WTC11 (cell line): ENCODE measurements at regions not wholly inside any gene's neighbourhood (a gene's known extent, or its start where the extent isn't known, plus 50 kb on each side); places are given as distances from the start of the nearest gene placed in this dataset.

Experiments used
- ATAC-seq: fragments of 200-7000 bp; cut with Tn5 transposase; 2 replicates; pipeline ENCODE4 v1.10.0; 2021; ENCODE audit warnings: mild to moderate bottlenecking, moderate library complexity
- CTCF ChIA-PET: fragments of 300-600 bp; sonication (Branson Sonifier 250); formaldehyde crosslinking; loops from one replicate; lab custom pipeline; 2021; ENCODE audit warnings: antibody characterized with exemption; lab: Charles Lee
- POLR2A ChIA-PET: fragments of 350-600 bp; sonication (Branson Sonifier 250); formaldehyde crosslinking; loops from one replicate; lab custom pipeline; 2021; ENCODE audit warnings: antibody characterized with exemption; lab: Charles Lee
- DNase-seq: peaks from one replicate; pipeline ENCODE4 v3.0.0; 2021; ENCODE audit warnings: low spot score
- H3K27ac Mint-ChIP-seq: 2 replicates; pipeline ENCODE4 v1.8.0; 2021; ENCODE audit warnings: mixed read lengths
- H3K27me3 Mint-ChIP-seq: 2 replicates; pipeline ENCODE4 v1.8.0; 2021; ENCODE audit warnings: low read depth, mild to moderate bottlenecking, moderate library complexity, mixed read lengths
- H3K36me3 Mint-ChIP-seq: 2 replicates; pipeline ENCODE4 v1.8.0; 2021; ENCODE audit warnings: mixed read lengths
- H3K4me1 Mint-ChIP-seq: 2 replicates; pipeline ENCODE4 v1.8.0; 2022; ENCODE audit warnings: mixed read lengths
- H3K4me3 Mint-ChIP-seq: 2 replicates; pipeline ENCODE4 v1.8.0; 2021; ENCODE audit warnings: mild to moderate bottlenecking, moderate library complexity, mixed read lengths
- H3K9me3 Mint-ChIP-seq: 2 replicates; pipeline ENCODE4 v1.8.0; 2021; ENCODE audit warnings: mixed read lengths
- GABPB1 ChIP-seq: sonication (generic); formaldehyde crosslinking; IDR thresholded peaks from 2 replicates; pipeline ENCODE4 v1.8.1; 2023; ENCODE audit warnings: mild to moderate bottlenecking, missing genetic modification reagents
- HMGA2 ChIP-seq: fragments of 250-450 bp; sonication (Bioruptor Pico); IDR thresholded peaks from 2 replicates; pipeline ENCODE4 v1.4.0; 2021; ENCODE audit warnings: mild to moderate bottlenecking, moderate library complexity
- JUN ChIP-seq: sonication (generic); formaldehyde crosslinking; IDR thresholded peaks from 2 replicates; pipeline ENCODE4 v1.8.0; 2023; ENCODE audit warnings: mild to moderate bottlenecking, missing genetic modification reagents
- NR2C2 ChIP-seq: sonication (generic); formaldehyde crosslinking; IDR thresholded peaks from 2 replicates; pipeline ENCODE4 v1.8.0; 2022; ENCODE audit warnings: mild to moderate bottlenecking, missing genetic modification reagents
- NR3C1 ChIP-seq: sonication (generic); formaldehyde crosslinking; conservative IDR thresholded peaks from 2 replicates; pipeline ENCODE4 v1.8.1; 2023; ENCODE audit warnings: low read depth, mild to moderate bottlenecking, missing genetic modification reagents
- SMAD3 ChIP-seq: sonication (generic); formaldehyde crosslinking; IDR thresholded peaks from 2 replicates; pipeline ENCODE4 v1.8.0; 2022; ENCODE audit warnings: missing genetic modification reagents, mild to moderate bottlenecking, borderline replicate concordance
- SMAD4 ChIP-seq: sonication (generic); formaldehyde crosslinking; IDR thresholded peaks from 2 replicates; pipeline ENCODE4 v1.8.0; 2022; ENCODE audit warnings: mild to moderate bottlenecking, missing genetic modification reagents
- SP1 ChIP-seq: sonication (generic); formaldehyde crosslinking; conservative IDR thresholded peaks from 2 replicates; pipeline ENCODE4 v1.8.1; 2022; ENCODE audit warnings: missing genetic modification reagents
- TCF7 ChIP-seq: sonication (generic); formaldehyde crosslinking; IDR thresholded peaks from 2 replicates; pipeline ENCODE4 v1.8.0; 2022; ENCODE audit warnings: mild to moderate bottlenecking, low read depth, missing genetic modification reagents, moderate library complexity
- ZBTB21 ChIP-seq: sonication (generic); formaldehyde crosslinking; IDR thresholded peaks from 2 replicates; pipeline ENCODE4 v1.8.1; 2023; ENCODE audit warnings: mild to moderate bottlenecking, missing genetic modification reagents, borderline replicate concordance
- ZBTB43 ChIP-seq: sonication (generic); formaldehyde crosslinking; IDR thresholded peaks from 2 replicates; pipeline ENCODE4 v1.8.1; 2023; ENCODE audit warnings: mild to moderate bottlenecking, missing genetic modification reagents
- ZNF121 ChIP-seq: sonication (generic); formaldehyde crosslinking; IDR thresholded peaks from 2 replicates; pipeline ENCODE4 v1.8.0; 2023; ENCODE audit warnings: missing genetic modification reagents
- ZNF219 ChIP-seq: sonication (generic); formaldehyde crosslinking; IDR thresholded peaks from 2 replicates; pipeline ENCODE4 v1.8.0; 2023; ENCODE audit warnings: missing genetic modification reagents, mild to moderate bottlenecking, borderline replicate concordance
- ZNF232 ChIP-seq: sonication (generic); formaldehyde crosslinking; IDR thresholded peaks from 2 replicates; pipeline ENCODE4 v1.8.0; 2022; ENCODE audit warnings: mild to moderate bottlenecking, missing genetic modification reagents
- ZNF317 ChIP-seq: sonication (generic); formaldehyde crosslinking; IDR thresholded peaks from 2 replicates; pipeline ENCODE4 v1.8.1; 2023; ENCODE audit warnings: low read depth, mild to moderate bottlenecking, moderate library complexity, missing genetic modification reagents, borderline replicate concordance
- TF ChIP-seq, protein P1 (sequence below): sonication (generic); formaldehyde crosslinking; IDR thresholded peaks from 2 replicates; pipeline ENCODE4 v1.8.1; 2022; ENCODE audit warnings: missing genetic modification reagents, borderline replicate concordance
- TF ChIP-seq, protein P2 (sequence below): sonication (generic); formaldehyde crosslinking; IDR thresholded peaks from 2 replicates; pipeline ENCODE4 v1.8.1; 2022; ENCODE audit warnings: low read depth, missing genetic modification reagents, borderline replicate concordance
- TF ChIP-seq, protein P3 (sequence below): fragments of 250-450 bp; sonication (Bioruptor Pico); IDR thresholded peaks from 2 replicates; pipeline ENCODE4 v1.9.0; 2021; ENCODE audit warnings: mild to moderate bottlenecking
- TF ChIP-seq, protein P4 (sequence below): sonication (generic); formaldehyde crosslinking; IDR thresholded peaks from 2 replicates; pipeline ENCODE4 v1.8.1; 2022; ENCODE audit warnings: mild to moderate bottlenecking, missing genetic modification reagents, moderate library complexity, borderline replicate concordance
- TF ChIP-seq, protein P5 (sequence below): sonication (generic); formaldehyde crosslinking; IDR thresholded peaks from 2 replicates; pipeline ENCODE4 v1.8.0; 2023; ENCODE audit warnings: mild to moderate bottlenecking, missing genetic modification reagents
- TF ChIP-seq, protein P6 (sequence below): fragments of 250-450 bp; sonication (Bioruptor Pico); IDR thresholded peaks from 2 replicates; pipeline ENCODE4 v1.8.0; 2021; ENCODE audit warnings: mild to moderate bottlenecking

DNA sequence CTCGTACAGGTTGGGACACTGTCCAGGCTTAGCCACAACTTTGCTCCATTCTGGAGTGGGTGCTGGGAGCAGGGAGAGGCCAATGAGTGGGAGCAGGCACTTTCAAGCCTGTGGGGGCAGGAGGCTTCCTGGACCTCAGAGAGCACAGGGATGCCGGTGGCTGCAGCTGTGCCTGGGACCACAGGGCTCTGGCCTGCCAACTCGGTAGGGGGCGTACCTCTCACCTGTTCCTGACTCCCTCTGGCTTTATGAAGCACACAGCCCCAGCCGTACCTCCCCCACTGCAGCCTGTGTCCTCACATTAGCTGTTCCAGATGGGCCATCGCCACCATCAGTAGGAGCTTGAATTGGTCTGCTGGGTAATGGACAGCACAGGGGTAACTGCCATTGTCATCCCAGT is 278.7 kb upstream of the KLHL1 start (continued):
- no peak for TF ChIP-seq ZBTB43 (CRISPR knock-in tag)
- TF ChIP-seq ZNF232 (CRISPR knock-in tag): no peak
- TF ChIP-seq NR3C1 (CRISPR knock-in tag): no peak
- TF ChIP-seq ZBTB21: no peak
- TF ChIP-seq, protein P1, sequence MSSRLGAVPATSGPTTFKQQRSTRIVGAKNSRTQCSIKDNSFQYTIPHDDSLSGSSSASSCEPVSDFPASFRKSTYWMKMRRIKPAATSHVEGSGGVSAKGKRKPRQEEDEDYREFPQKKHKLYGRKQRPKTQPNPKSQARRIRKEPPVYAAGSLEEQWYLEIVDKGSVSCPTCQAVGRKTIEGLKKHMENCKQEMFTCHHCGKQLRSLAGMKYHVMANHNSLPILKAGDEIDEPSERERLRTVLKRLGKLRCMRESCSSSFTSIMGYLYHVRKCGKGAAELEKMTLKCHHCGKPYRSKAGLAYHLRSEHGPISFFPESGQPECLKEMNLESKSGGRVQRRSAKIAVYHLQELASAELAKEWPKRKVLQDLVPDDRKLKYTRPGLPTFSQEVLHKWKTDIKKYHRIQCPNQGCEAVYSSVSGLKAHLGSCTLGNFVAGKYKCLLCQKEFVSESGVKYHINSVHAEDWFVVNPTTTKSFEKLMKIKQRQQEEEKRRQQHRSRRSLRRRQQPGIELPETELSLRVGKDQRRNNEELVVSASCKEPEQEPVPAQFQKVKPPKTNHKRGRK (CRISPR knock-in tag): no peak
- TF ChIP-seq HMGA2 (CRISPR knock-in tag): no peak
- no peak for TF ChIP-seq ZNF219 (CRISPR knock-in tag)

DNA sequence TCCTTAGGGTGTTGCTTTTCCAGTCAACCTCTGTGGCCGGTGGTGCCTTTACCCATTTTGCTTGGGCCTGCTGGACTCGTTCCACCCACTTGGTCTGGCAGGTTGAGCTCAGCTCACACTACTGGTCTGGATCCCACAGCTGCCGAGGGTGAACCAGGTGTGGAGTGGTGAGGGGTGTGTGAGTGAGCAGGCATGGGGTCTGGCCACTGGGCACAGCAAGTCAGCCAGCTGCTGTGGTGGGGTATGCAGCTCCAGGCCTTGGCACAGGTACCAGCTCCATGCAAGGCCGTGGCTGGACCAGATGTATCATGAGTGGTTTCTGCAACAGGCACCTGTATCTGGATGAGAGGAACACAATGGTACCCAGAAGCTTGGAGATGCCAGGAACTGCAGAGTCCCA is 277.6 kb upstream of the KLHL1 start:
- Mint-ChIP-seq H3K27ac (no peak overlapping the region), H3K4me3 (no peak overlapping the region), H3K4me1 (peaks cover 3% of the 10 kb centered on the region), H3K36me3 (no peaks in the 10 kb centered on the region), H3K9me3 (0 out of 2 replicates have a peak, but pooled peaks cover 5% of the 10 kb centered on the region), H3K27me3 (peaks cover 30% of the 10 kb centered on the region)
- no peak for ATAC-seq
- ChIA-PET CTCF (no interaction called here), POLR2A (no interaction called here)
- DNase-seq: no peak
- no peak for TF ChIP-seq NR3C1 (CRISPR knock-in tag)

DNA sequence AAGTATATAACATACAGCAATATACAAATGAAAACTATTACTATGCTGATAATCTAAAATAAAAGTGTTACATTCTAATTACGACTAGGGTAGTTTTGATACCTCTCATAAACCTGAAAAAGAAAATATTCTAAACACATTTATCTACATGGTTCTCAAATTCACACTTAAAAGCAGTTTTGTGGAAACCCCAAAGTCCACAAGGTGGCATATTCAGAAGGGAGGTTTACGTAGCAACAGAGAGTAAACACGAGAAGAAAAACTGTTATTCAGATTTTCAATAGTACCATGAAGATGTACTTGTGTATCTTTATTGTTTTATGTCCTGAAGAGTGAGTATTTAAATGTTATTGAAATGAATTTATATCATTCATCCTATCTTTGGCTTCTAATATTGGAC is 275.9 kb upstream of the KLHL1 start:
- DNase-seq: no peak
- TF ChIP-seq ZNF317 (CRISPR knock-in tag) (no peak), SP1 (CRISPR knock-in tag) (no peak)
- TF ChIP-seq, protein P2, sequence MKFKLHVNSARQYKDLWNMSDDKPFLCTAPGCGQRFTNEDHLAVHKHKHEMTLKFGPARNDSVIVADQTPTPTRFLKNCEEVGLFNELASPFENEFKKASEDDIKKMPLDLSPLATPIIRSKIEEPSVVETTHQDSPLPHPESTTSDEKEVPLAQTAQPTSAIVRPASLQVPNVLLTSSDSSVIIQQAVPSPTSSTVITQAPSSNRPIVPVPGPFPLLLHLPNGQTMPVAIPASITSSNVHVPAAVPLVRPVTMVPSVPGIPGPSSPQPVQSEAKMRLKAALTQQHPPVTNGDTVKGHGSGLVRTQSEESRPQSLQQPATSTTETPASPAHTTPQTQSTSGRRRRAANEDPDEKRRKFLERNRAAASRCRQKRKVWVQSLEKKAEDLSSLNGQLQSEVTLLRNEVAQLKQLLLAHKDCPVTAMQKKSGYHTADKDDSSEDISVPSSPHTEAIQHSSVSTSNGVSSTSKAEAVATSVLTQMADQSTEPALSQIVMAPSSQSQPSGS: no peak
- TF ChIP-seq, protein P3, sequence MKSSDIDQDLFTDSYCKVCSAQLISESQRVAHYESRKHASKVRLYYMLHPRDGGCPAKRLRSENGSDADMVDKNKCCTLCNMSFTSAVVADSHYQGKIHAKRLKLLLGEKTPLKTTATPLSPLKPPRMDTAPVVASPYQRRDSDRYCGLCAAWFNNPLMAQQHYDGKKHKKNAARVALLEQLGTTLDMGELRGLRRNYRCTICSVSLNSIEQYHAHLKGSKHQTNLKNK (CRISPR knock-in tag): no peak
- TF ChIP-seq, protein P4, sequence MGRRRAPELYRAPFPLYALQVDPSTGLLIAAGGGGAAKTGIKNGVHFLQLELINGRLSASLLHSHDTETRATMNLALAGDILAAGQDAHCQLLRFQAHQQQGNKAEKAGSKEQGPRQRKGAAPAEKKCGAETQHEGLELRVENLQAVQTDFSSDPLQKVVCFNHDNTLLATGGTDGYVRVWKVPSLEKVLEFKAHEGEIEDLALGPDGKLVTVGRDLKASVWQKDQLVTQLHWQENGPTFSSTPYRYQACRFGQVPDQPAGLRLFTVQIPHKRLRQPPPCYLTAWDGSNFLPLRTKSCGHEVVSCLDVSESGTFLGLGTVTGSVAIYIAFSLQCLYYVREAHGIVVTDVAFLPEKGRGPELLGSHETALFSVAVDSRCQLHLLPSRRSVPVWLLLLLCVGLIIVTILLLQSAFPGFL (CRISPR knock-in tag): no peak
- no peaks in the 10 kb centered on the region for H3K4me1 Mint-ChIP-seq
- no peak overlapping the region for H3K27ac Mint-ChIP-seq
- no peak overlapping the region for H3K4me3 Mint-ChIP-seq
- no peak for ATAC-seq
- peaks cover 14% of the 10 kb centered on the region for H3K27me3 Mint-ChIP-seq
- 0 out of 2 replicates have a peak, but pooled peaks cover 5% of the 10 kb centered on the region for H3K9me3 Mint-ChIP-seq
- ChIA-PET POLR2A (no interaction called here), CTCF (no interaction called here)
- H3K36me3 Mint-ChIP-seq: no peaks in the 10 kb centered on the region

DNA sequence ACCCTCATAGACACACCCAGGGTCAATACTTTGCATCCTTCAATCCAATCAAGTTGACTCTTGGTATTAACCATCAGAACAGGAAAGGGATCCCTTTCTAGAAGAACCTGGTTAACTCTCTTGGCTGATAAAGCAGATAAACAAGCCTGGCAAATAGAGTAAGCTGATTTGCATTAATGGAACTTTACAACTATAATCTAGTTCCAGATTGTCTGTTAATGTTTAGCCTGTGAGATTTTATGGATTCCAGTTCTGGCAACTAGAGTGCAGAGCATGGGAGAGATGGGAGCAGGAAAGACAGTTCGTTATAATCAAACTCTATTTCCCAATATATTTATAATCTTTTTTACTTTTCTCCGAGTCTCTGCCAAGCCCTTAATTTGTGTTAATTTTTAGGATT is 272.6 kb upstream of the KLHL1 start:
- POLR2A ChIA-PET: interaction anchor here (0.6 kb wide), 1 partner anchor 99 kb away, joined by 5 read pairs; no protein-coding TSS in a partner anchor
- H3K27me3 Mint-ChIP-seq: no peaks in the 10 kb centered on the region
- H3K36me3 Mint-ChIP-seq: no peaks in the 10 kb centered on the region
- H3K27ac Mint-ChIP-seq: no peak overlapping the region
- ATAC-seq: no peak
- peaks cover 1% of the 10 kb centered on the region; the same call in 1 of the 2 replicates for H3K4me1 Mint-ChIP-seq
- TF ChIP-seq, protein P5, sequence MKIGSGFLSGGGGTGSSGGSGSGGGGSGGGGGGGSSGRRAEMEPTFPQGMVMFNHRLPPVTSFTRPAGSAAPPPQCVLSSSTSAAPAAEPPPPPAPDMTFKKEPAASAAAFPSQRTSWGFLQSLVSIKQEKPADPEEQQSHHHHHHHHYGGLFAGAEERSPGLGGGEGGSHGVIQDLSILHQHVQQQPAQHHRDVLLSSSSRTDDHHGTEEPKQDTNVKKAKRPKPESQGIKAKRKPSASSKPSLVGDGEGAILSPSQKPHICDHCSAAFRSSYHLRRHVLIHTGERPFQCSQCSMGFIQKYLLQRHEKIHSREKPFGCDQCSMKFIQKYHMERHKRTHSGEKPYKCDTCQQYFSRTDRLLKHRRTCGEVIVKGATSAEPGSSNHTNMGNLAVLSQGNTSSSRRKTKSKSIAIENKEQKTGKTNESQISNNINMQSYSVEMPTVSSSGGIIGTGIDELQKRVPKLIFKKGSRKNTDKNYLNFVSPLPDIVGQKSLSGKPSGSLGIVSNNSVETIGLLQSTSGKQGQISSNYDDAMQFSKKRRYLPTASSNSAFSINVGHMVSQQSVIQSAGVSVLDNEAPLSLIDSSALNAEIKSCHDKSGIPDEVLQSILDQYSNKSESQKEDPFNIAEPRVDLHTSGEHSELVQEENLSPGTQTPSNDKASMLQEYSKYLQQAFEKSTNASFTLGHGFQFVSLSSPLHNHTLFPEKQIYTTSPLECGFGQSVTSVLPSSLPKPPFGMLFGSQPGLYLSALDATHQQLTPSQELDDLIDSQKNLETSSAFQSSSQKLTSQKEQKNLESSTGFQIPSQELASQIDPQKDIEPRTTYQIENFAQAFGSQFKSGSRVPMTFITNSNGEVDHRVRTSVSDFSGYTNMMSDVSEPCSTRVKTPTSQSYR (CRISPR knock-in tag): no peak
- TF ChIP-seq, protein P6, sequence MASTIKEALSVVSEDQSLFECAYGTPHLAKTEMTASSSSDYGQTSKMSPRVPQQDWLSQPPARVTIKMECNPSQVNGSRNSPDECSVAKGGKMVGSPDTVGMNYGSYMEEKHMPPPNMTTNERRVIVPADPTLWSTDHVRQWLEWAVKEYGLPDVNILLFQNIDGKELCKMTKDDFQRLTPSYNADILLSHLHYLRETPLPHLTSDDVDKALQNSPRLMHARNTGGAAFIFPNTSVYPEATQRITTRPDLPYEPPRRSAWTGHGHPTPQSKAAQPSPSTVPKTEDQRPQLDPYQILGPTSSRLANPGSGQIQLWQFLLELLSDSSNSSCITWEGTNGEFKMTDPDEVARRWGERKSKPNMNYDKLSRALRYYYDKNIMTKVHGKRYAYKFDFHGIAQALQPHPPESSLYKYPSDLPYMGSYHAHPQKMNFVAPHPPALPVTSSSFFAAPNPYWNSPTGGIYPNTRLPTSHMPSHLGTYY (CRISPR knock-in tag): no peak
- TF ChIP-seq NR2C2: no peak
- no peak for TF ChIP-seq SMAD4
- no peak for TF ChIP-seq GABPB1 (CRISPR knock-in tag)
- no peak for TF ChIP-seq JUN
- no peak for TF ChIP-seq ZNF121 (CRISPR knock-in tag)
- no peak for TF ChIP-seq TCF7
- TF ChIP-seq SMAD3 (CRISPR knock-in tag): no peak
- DNase-seq: no peak
- H3K4me3 Mint-ChIP-seq: no peak overlapping the region
- 0 out of 2 replicates have a peak, but pooled peaks cover 5% of the 10 kb centered on the region for H3K9me3 Mint-ChIP-seq
- CTCF ChIA-PET: no interaction called here
